ENCODE measurements at regions not wholly inside any gene's neighbourhood (a gene's known extent, or its start where the extent isn't known, plus 50 kb on each side); places are given as distances from the start of the nearest gene placed in this dataset.
"Not testable (repeated sequence)": the region's sequence is repeated elsewhere in the genome, so short reads cannot be mapped to it uniquely, and the experiment has no call there.

DNA sequence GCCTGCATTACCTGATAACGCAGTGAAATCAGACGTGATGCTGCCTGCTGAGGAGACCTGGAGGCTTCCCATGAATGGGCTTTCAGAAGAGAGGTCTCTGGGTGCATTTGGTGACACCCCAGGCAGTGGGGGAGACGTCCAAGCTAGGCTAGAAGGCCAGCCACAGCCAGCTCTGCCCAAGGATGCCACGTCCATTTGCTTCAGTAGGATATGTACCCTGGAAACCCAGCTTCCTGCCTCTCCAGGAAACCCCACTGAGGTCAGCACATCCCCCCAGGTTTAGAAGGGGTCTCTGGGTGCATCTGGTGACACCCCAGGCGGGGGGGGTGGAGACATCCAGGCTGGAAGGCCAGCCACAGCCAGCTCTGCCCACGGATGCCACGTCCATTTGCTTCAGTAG is 2844.6 kb downstream of the RPIA start:
- 35 to 59% (median 51%) methylated on average over 5 to 7 of the region's 7 CpGs for WGBS, 5 donors
- peak; percentile 73 for DNase-seq
- intact Hi-C loops (cut with DNase I; ENCODE audit: low total_unique reads); H3K4me3 ChIP-seq; H3K4me1 ChIP-seq; H3K27ac ChIP-seq; H3K27me3 ChIP-seq (replicated peaks in 1 of 7); H3K36me3 ChIP-seq; H3K9me3 ChIP-seq: not testable (repeated sequence)

DNA sequence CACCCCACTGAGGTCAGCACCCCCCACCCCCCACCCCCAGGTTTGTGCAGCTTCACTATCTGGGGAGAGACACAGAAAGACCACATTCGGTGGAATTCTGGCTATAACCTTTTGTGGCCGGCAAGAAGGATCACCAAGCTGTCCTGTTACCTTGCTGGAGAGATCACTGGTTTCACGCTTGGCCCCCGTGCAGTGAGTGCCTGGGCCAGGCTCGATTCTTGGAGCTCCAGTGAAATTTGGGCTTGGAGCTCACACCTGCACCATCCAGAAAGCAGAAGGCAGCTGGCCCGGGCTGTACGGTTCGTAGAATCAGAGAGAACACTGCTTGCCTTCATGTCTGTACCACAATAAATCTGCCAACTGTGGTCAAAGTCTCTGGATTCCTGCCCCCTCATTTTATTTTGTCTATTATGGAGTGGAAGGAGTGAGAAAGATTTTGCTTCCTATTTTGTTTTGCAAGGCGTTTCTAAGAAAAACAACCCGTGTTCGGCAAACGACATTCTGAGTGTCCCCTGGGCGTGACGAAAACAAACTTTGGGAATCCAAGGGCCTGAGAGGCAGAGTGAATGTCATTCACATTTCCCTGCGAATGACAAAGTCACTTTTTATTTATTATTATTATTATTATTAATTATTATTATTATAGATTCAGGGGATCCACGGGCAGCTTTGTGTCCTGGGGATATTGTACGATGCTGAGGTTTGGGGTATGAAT is 2845.2 kb downstream of the RPIA start:
- DNase-seq: peak; percentile 63

DNA sequence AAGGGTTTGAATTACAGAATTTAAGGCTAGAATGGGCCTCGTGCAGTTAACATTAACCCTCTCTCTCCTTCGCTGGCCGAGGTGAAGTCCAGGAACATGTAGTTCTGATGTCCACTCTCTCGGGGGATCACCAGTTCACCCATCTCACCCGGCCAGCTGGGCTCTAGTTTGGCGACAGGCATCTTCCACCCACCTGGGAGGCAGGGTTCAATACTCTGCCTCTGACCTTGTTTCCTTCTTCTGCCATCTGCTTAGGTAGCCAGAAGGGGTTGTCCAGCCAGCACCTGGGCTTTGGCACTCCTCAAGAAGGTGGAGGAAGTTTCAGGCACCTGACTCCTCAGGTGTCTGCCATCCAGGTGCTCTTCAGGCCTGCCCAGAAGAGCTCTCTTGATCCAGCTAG is 2857.8 kb downstream of the RPIA start:
- H3K36me3 ChIP-seq; H3K9me3 ChIP-seq; H3K4me1 ChIP-seq; H3K27me3 ChIP-seq (replicated peaks in 1 of 7); H3K4me3 ChIP-seq; intact Hi-C loops (cut with DNase I; ENCODE audit: low total_unique reads); H3K27ac ChIP-seq: not testable (repeated sequence)
- peak; percentile 71 for DNase-seq
- 79 to 87% (median 83%) methylated on average over 6 of the region's 6 CpGs for whole genome bisulfite sequencing, 5 donors

More for the DNA sequence above, 2845.2 kb downstream of the RPIA start:
- H3K9me3 ChIP-seq; H3K27ac ChIP-seq; H3K36me3 ChIP-seq; intact Hi-C loops (cut with DNase I; ENCODE audit: low total_unique reads); H3K27me3 ChIP-seq (replicated peaks in 1 of 7); H3K4me1 ChIP-seq; H3K4me3 ChIP-seq: not testable (repeated sequence)
- WGBS, 5 donors: 77 to 86% (median 82%) methylated on average over 11 to 15 of the region's 17 CpGs

DNA sequence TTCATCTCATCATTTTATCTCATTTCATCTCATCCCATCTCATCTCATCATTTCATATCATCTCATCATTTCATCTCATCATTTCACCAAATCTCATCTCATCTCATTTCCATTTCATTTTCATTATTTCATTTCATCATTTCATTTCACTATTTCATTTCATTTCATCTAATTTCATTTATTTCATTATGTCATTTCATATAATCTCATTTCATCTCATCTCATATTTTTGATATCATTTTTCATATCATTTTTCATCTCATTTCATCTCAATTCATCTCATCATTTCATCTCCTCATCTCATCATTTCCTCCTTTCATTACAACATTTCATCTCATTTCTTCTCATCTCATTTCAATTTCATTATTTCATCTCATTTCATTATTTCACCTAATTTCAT is 2866.8 kb downstream of the RPIA start:
- H3K27me3 ChIP-seq (replicated peaks in 1 of 7); intact Hi-C loops (cut with DNase I; ENCODE audit: low total_unique reads); H3K36me3 ChIP-seq; H3K4me1 ChIP-seq; H3K27ac ChIP-seq; H3K4me3 ChIP-seq; H3K9me3 ChIP-seq; DNase-seq: not testable (repeated sequence)

DNA sequence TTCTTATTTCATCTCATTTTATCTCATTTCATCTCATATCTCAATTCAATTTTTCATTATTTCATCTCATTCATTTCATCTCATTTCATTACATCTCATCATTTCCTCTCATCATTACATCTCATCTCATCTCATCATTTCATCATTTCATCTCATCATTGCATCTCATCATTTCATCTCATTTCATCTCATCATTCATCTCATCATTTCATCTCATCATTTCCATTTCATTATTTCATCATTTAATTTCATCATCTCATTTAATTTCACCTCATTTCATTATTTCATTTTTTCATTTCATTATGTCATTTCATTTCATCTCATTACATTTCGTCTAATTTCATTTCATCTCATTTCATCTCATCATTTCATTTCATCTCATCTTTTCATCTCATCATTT is 2867.8 kb downstream of the RPIA start:
- H3K36me3 ChIP-seq; H3K9me3 ChIP-seq; H3K27me3 ChIP-seq (replicated peaks in 1 of 7); H3K4me1 ChIP-seq; intact Hi-C loops (cut with DNase I; ENCODE audit: low total_unique reads); DNase-seq; H3K4me3 ChIP-seq; H3K27ac ChIP-seq: not testable (repeated sequence)
- WGBS, 5 donors: 78 to 80% methylated on average over 1 of the region's 1 CpG; no CpG with 5 or more reads in 3 of the 5 donors

DNA sequence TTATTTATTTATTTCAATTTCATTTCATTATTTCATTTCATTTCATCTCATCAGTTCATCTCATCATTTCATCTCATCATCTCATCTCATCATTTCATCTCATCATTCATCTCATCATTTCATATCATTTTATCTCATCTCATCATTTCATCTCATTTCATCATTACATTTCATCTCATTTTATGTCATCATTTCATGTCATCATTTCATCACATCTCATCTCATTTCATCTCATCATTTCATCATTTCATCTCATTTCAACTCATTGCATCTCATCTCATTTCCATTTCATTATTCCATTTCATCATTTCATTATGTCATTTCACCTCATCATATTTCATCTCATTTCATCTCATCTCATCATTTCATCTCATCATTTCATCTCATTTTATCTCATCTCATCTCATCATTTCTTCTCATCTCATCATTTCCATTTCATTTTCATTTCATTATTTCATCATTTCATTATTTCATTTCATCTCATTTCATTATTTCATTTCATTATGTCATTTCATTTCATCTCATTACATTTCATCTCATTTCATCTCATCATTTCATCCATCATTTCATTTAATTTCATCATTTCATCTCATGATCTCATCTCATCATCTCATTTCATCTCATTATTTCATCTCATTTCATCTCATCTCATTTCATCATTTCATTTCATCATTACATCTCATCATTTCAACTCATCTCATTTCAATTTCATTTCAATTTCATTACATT is 2868.6 kb downstream of the RPIA start:
- H3K36me3 ChIP-seq; H3K4me1 ChIP-seq; H3K4me3 ChIP-seq; H3K27me3 ChIP-seq (replicated peaks in 1 of 7); DNase-seq; intact Hi-C loops (cut with DNase I; ENCODE audit: low total_unique reads); H3K27ac ChIP-seq; H3K9me3 ChIP-seq: not testable (repeated sequence)

DNA sequence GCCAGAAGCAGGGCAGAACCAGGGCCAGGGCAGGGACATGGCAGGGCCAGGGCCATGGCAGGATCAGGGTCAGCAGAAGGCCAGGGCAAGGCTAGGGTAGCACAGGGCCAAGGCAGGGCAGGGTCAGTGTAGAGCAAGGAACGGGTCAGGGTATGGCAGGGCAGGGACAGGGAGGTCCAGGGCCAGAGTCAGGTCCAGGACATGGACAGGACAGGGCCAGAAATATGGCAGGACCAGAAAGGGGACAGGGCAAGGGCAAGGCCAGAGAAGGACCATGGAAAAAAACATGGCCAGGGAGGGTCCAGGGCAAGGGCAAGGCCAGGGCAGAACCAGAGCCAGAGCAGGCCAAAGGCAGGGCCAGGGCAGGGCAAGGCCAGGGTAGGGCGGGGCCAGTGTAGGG is 2870.7 kb downstream of the RPIA start:
- H3K27me3 ChIP-seq (replicated peaks in 1 of 7); H3K4me1 ChIP-seq; intact Hi-C loops (cut with DNase I; ENCODE audit: low total_unique reads); H3K9me3 ChIP-seq; H3K4me3 ChIP-seq; H3K27ac ChIP-seq; H3K36me3 ChIP-seq: not testable (repeated sequence)
- DNase-seq: peak; percentile 41
- WGBS, 5 donors: 56 to 83% (median 65%) methylated on average over 1 of the region's 2 CpGs

DNA sequence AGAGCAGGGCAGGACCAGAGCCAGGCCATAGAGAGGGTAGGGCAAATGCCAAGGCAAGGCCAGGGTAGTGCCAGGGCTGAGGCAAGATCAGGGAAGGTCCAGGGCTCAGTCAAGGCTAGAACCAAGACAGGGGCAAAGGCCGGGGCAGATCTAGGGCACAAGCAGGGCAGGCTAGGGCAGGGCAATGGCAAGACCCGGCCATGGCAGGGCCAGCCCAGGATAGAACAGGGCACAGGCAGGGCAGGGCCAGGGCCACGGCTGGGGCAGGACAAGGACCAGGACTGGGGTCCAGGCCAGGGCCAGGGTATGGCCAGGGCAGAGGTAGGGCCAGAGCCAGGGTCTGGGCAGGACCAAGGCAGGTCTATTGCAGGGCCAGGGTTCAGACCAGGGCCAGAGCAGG is 2873.2 kb downstream of the RPIA start:
- H3K27me3 ChIP-seq (replicated peaks in 1 of 7); intact Hi-C loops (cut with DNase I; ENCODE audit: low total_unique reads); H3K36me3 ChIP-seq; H3K4me3 ChIP-seq; H3K27ac ChIP-seq; H3K4me1 ChIP-seq; H3K9me3 ChIP-seq: not testable (repeated sequence)
- DNase-seq: peak; percentile 67
- 83 to 91% (median 86%) methylated on average over 3 of the region's 3 CpGs for WGBS, 5 donors

DNA sequence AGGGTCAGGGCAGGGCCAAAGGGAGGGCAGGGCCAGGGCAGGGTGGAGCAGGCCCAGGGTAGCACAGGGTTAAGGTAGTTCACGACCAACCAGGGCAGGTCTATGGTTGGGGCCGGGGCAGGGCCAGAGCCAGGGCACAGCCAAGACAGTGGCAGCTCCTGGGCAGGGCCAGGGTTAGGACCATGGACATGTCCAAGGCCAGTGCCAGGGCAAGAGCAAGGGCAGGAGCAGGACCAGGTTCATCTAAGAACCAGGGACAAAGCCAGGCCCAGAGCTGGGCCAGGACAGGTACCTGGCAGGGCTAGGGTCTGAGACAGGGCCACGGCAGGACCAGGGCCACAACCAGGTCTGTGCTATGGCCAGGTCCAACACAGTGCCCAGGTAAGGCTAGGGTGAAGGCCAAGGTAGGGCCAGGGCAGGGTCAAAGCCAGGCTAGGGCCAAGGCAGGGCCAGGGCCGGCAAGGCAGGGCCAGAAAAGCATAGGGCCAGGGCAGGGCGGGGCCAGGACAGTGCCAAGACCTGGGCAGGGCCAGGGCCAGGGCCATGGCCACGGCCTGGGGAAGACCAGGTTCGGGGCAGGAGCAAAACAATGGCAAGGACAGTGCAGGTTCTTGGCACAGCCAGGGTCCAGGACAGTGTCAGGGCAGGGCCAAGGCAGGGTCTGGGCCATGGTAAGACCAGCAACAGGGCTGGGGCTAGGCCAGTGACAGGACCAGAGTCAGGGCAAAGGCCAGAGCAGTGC is 2874.4 kb downstream of the RPIA start:
- H3K36me3 ChIP-seq; H3K9me3 ChIP-seq; H3K4me3 ChIP-seq; H3K4me1 ChIP-seq; intact Hi-C loops (cut with DNase I; ENCODE audit: low total_unique reads); H3K27ac ChIP-seq; H3K27me3 ChIP-seq (replicated peaks in 1 of 7): not testable (repeated sequence)
- WGBS, 5 donors: 71 to 83% (median 77%) methylated on average over 2 to 6 of the region's 7 CpGs
- DNase-seq: peak; percentile 72

DNA sequence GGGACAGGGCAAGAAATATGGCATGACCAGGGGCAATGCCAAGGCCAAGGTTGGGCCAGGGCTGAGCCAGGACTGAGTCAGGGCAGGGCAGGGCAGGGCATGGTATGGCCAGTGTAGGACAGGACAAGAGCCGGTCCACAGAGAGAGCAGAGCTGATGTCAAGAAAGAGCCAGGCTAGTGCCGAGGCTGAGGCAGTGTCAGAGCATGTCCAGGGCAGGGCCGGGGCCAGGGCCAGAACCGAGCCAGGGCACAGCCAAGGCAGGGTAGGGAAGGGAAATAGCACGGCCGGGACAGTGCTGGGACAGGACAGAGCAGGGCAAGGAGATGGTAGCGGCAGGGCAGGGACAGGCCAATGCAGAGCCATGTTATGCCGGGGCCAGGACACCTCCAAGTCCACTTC is 2875.1 kb downstream of the RPIA start:
- H3K27ac ChIP-seq; H3K4me1 ChIP-seq; H3K36me3 ChIP-seq; H3K27me3 ChIP-seq (replicated peaks in 1 of 7); intact Hi-C loops (cut with DNase I; ENCODE audit: low total_unique reads); H3K9me3 ChIP-seq; H3K4me3 ChIP-seq: not testable (repeated sequence)
- 86 to 97% (median 92%) methylated on average over 6 to 8 of the region's 8 CpGs for WGBS, 5 donors
- peak; percentile 72 for DNase-seq
